GM12878 (cell line): ENCODE measurements at regions not wholly inside any gene's neighbourhood (a gene's known extent, or its start where the extent isn't known, plus 50 kb on each side); places are given as distances from the start of the nearest gene placed in this dataset.

ENCODE experiments used
- ATF3 ChIP-seq: IDR thresholded peaks from 2 replicates; pipeline ENCODE4 v1.6.1; 2011; ENCODE audit warnings: low read depth, mild to moderate bottlenecking, low read length, moderate library complexity, borderline replicate concordance; ENCODE audit errors: extremely low read depth
- CBX5 ChIP-seq: sonication (generic); IDR thresholded peaks from 2 replicates; pipeline ENCODE4 v1.6.1; 2016; ENCODE audit warnings: low read depth, moderate library complexity, mild to moderate bottlenecking, inconsistent platforms
- CTCF ChIP-seq, 3 experiments: IDR thresholded peaks in 2 of 3; conservative IDR thresholded peaks in 1 of 3; 2 replicates each; pipeline ENCODE4 v1.5.1; 2011; ENCODE audit warnings: low read depth in 3 of 3, low read length in 3 of 3, mild to moderate bottlenecking in 3 of 3, control low read depth in 2 of 3, moderate library complexity in 2 of 3, inconsistent platforms in 1 of 3, mixed read lengths in 1 of 3; ENCODE audit not compliant: control insufficient read depth in 2 of 3, insufficient read depth in 1 of 3; ENCODE audit errors: extremely low read depth in 1 of 3
- EP300 ChIP-seq, 2 experiments: fragments of 150-350 bp in 1 of 2; IDR thresholded peaks; 2 replicates each; pipeline ENCODE4 v1.6.1; 2011 to 2012; ENCODE audit warnings: low read depth in 2 of 2, low read length in 2 of 2, borderline replicate concordance in 1 of 2, improper control_type of control experiment in 1 of 2, inconsistent platforms in 1 of 2; ENCODE audit not compliant: control insufficient read depth in 1 of 2
- HDAC6 ChIP-seq: fragments of 200-600 bp; sonication (generic); IDR thresholded peaks from one replicate; pipeline ENCODE4 v1.8.0; 2017; ENCODE audit warnings: antibody characterized with exemption; ENCODE audit not compliant: unreplicated experiment
- NFIC ChIP-seq: IDR thresholded peaks from 2 replicates; pipeline ENCODE4 v1.6.1; 2012; ENCODE audit warnings: low read depth, mild to moderate bottlenecking, inconsistent platforms, low read length, moderate library complexity
- POLR2A ChIP-seq: IDR thresholded peaks from 2 replicates; pipeline ENCODE4 v1.6.1; 2011; ENCODE audit warnings: low read depth, mild to moderate bottlenecking, low read length
- POLR2AphosphoS5 ChIP-seq: IDR thresholded peaks from 2 replicates; pipeline ENCODE4 v1.6.1; 2011; ENCODE audit warnings: mild to moderate bottlenecking, low read length, inconsistent platforms
- TAF1 ChIP-seq: IDR thresholded peaks from 2 replicates; pipeline ENCODE4 v1.6.1; 2011; ENCODE audit warnings: mild to moderate bottlenecking, low read depth, low read length, borderline replicate concordance
- USF2 ChIP-seq: IDR thresholded peaks from 2 replicates; pipeline ENCODE4 v1.6.1; 2011; ENCODE audit warnings: low read depth, low read length, improper control_type of control experiment, borderline replicate concordance
- ZBED1 ChIP-seq: IDR thresholded peaks from 2 replicates; pipeline ENCODE4 v1.6.1; 2016; ENCODE audit warnings: borderline replicate concordance

GRCh38 chr14:98947911-98948595 lies 323.9 kb downstream of the BCL11B start:
- TF ChIP-seq POLR2A (no peak), POLR2AphosphoS5 (no peak), CBX5 (no peak), HDAC6 (no peak), TAF1 (no peak), CTCF (IDR thresholded peaks at IDR 0.05 in 2 of 3, conservative IDR thresholded peaks at IDR 0.05 in 1 of 3; ENCODE audit: control insufficient read depth in 2 of 3, extremely low read depth in 1 of 3, insufficient read depth in 1 of 3, low read depth in 3 of 3, low read length in 3 of 3) (no peak), ATF3 (no peak), NFIC (no peak), EP300 (IDR thresholded peaks at IDR 0.05; ENCODE audit: borderline replicate concordance in 1 of 2, control insufficient read depth in 1 of 2, low read depth in 2 of 2, low read length in 2 of 2) (no peak), ZBED1 (no peak), USF2 (no peak)
